Transverse colon (tissue), 4 donors: ENCODE measurements at regions not wholly inside any gene's neighbourhood (a gene's known extent, or its start where the extent isn't known, plus 50 kb on each side); places are given as distances from the start of the nearest gene placed in this dataset.

Experiments used
- DNase-seq: peaks from one replicate; pipeline ENCODE4 v3.0.0-alpha.2; 2019
- H3K27ac ChIP-seq, 4 donors: fragments of 200-600 bp; sonication (generic); 2 replicates each; pipeline ENCODE4 v1.5.1; 2016 to 2018; ENCODE audit warnings: inconsistent platforms in 4 of 4
- H3K27me3 ChIP-seq: fragments of 200-600 bp; sonication (generic); 2 replicates; pipeline ENCODE4 v1.5.1; 2017; ENCODE audit warnings: inconsistent platforms
- H3K36me3 ChIP-seq, 4 donors: fragments of 200-600 bp; sonication (generic); 2 replicates each; pipeline ENCODE4 v1.5.1; 2017 to 2019; ENCODE audit warnings: inconsistent platforms in 4 of 4
- H3K4me1 ChIP-seq, 4 donors: fragments of 200-600 bp; sonication (generic); 2 replicates each; pipeline ENCODE4 v1.5.1; 2017 to 2020; ENCODE audit warnings: inconsistent platforms in 4 of 4
- H3K4me3 ChIP-seq, 4 donors: fragments of 200-600 bp; sonication (generic); 1 replicate in 1 of 4; 2 replicates in 3 of 4; pipeline versions ENCODE4 v1.5.1 to v1.6.1; 2017 to 2019; ENCODE audit warnings: inconsistent platforms in 4 of 4
- H3K9me3 ChIP-seq, 2 donors: fragments of 200-600 bp; sonication (generic); 2 replicates each; pipeline ENCODE4 v1.5.1; 2017 to 2019; ENCODE audit warnings: inconsistent platforms in 2 of 2
- CTCF ChIP-seq, 5 experiments: fragments of 200-600 bp in 3 of 5; fragments of 450-650 bp in 2 of 5; sonication (generic) in 3 of 5; IDR thresholded peaks; 1 replicate in 2 of 5; 2 replicates in 3 of 5; pipeline ENCODE4 v1.5.1; 2016 to 2017; ENCODE audit warnings: antibody characterized with exemption in 5 of 5, inconsistent platforms in 3 of 5, mild to moderate bottlenecking in 2 of 5, moderate library complexity in 1 of 5
- EP300 ChIP-seq: sonication (generic); formaldehyde crosslinking; IDR thresholded peaks from one replicate; pipeline ENCODE4 v1.6.1; 2017; ENCODE audit warnings: antibody characterized with exemption, low read depth
- POLR2A ChIP-seq: fragments of 450-650 bp; IDR thresholded peaks from one replicate; pipeline ENCODE4 v1.6.1; 2016; ENCODE audit warnings: antibody characterized with exemption, mild to moderate bottlenecking, moderate library complexity
- POLR2AphosphoS5 ChIP-seq, 3 donors: sonication (generic); formaldehyde crosslinking; IDR thresholded peaks; one replicate each; pipeline ENCODE4 v1.6.1; 2016; ENCODE audit warnings: antibody characterized with exemption in 3 of 3
- WGBS, 2 donors: methylation state at CpG; one replicate each; pipeline ENCODE4 v1.1.5; 2018; ENCODE audit warnings: low coverage in 1 of 2; 5-methylcytosine and 5-hydroxymethylcytosine counted together
- in situ Hi-C, 4 donors: fragments of 200-750 bp; cut with MboI; loops; one replicate each; pipeline versions ENCODE4 v1.15.0 to v1.15.1; 2017; ENCODE audit warnings: low sequenced_read_pairs in 3 of 4, low pct_ligation_motif_present in 1 of 4, low pct_unique_long_range_greater_than_20kb in 1 of 4
- intact Hi-C: fragments of 100-400 bp; cut with DNase I; formaldehyde crosslinking; loops from one replicate; pipeline ENCODE4 v1.15.1; 2023; ENCODE audit warnings: low total_unique reads

DNA sequence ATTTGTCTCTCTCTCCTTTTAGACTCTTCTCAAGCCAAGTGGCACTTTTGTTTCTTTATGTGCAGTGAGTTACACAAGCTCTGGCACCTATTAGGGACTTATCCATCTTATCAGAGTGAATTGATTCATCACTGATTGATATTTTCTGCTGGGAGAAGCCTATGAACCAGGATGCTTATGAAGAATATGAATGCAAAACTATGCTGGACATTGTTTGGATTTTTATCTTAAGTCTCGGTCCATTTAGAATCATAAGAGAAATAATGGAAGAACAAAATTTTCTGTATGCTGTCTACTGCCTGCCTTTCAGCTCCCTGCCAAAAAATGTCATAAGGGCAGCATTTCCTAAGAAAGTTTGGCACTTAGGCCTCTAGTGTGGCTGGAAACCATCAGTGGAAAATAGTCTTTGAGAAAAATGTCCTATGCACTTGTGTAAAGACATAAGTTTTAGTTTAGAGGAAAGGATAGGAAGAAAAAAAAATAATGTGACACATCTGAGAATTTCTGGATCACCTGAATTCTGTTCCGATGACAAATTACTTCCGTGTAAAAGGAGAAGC is 365.7 kb upstream of the MAD2L1 start:
- H3K4me3 ChIP-seq, result no peak overlapping the region
- H3K27ac ChIP-seq, result no peak overlapping the region
- TF ChIP-seq POLR2A (no peak), POLR2AphosphoS5 (IDR thresholded peaks at IDR 0.05) (no peak), CTCF (IDR thresholded peaks at IDR 0.05) (no peak), EP300 (no peak)
- in situ Hi-C loops, result no loop called here
- WGBS, 2 donors, result 86 to 89% methylated on average over 2 to 3 of the region's 3 CpGs
- H3K36me3 ChIP-seq, result no peaks in the 10 kb centered on the region
- H3K27me3 ChIP-seq, result no peaks in the 10 kb centered on the region
- H3K9me3 ChIP-seq, result no peaks in the 10 kb centered on the region
- intact Hi-C loops, result no loop called here
- DNase-seq, result no peak
- no peaks in the 10 kb centered on the region for H3K4me1 ChIP-seq

GRCh38 chr4:120431180-120431579 is 364.5 kb upstream of the MAD2L1 start:
- in situ Hi-C loops, result no loop called here
- Histone ChIP-seq H3K36me3 (no peaks in the 10 kb centered on the region), H3K27ac (no peak overlapping the region), H3K4me1 (no peaks in the 10 kb centered on the region), H3K27me3 (no peaks in the 10 kb centered on the region), H3K4me3 (no peak overlapping the region), H3K9me3 (no peaks in the 10 kb centered on the region)
- intact Hi-C loops, result no loop called here
- DNase-seq, result no peak
- TF ChIP-seq POLR2A, result no peak
- TF ChIP-seq CTCF (IDR thresholded peaks at IDR 0.05), result no peak
- TF ChIP-seq EP300, result no peak
- no peak for TF ChIP-seq POLR2AphosphoS5 (IDR thresholded peaks at IDR 0.05)

GRCh38 chr4:120418146-120418545 is 351.5 kb upstream of the MAD2L1 start:
- H3K4me3 ChIP-seq, result no peak overlapping the region
- in situ Hi-C loops, result no loop called here
- H3K36me3 ChIP-seq, result no peaks in the 10 kb centered on the region
- no peaks in the 10 kb centered on the region for H3K4me1 ChIP-seq
- no peaks in the 10 kb centered on the region for H3K27me3 ChIP-seq
- no peak for DNase-seq
- H3K27ac ChIP-seq, result no peak overlapping the region
- intact Hi-C loops, result no loop called here
- no peaks in the 10 kb centered on the region for H3K9me3 ChIP-seq
- TF ChIP-seq EP300, result no peak
- no peak for TF ChIP-seq POLR2A
- TF ChIP-seq POLR2AphosphoS5 (IDR thresholded peaks at IDR 0.05), result no peak
- no peak for TF ChIP-seq CTCF (IDR thresholded peaks at IDR 0.05)

- no peak for TF ChIP-seq EP300
- TF ChIP-seq POLR2AphosphoS5 (IDR thresholded peaks at IDR 0.05), result no peak
- TF ChIP-seq POLR2A, result no peak
- no peak for TF ChIP-seq CTCF (IDR thresholded peaks at IDR 0.05)
- H3K27me3 ChIP-seq, result no peaks in the 10 kb centered on the region
- H3K36me3 ChIP-seq, result no peaks in the 10 kb centered on the region
- no peak overlapping the region for H3K4me3 ChIP-seq
- peaks cover 0 to 6% of the 10 kb centered on the region in 2 donors for H3K9me3 ChIP-seq
- intact Hi-C loops (no loop called here), in situ Hi-C loops (no loop called here)
- no peaks in the 10 kb centered on the region for H3K4me1 ChIP-seq
- no peak overlapping the region for H3K27ac ChIP-seq
- DNase-seq, result no peak
Observed at GRCh38 chr4:120415896-120416295, 349.2 kb upstream of the MAD2L1 start.
